ENCODE measurements at regions not wholly inside any gene's neighbourhood (a gene's known extent, or its start where the extent isn't known, plus 50 kb on each side); places are given as distances from the start of the nearest gene placed in this dataset.

GRCh38 chr5:69024241-69024651 lies 69.6 kb upstream of the SLC30A5 start:
- peak; percentile 52 for TF ChIP-seq CTCF (IDR thresholded peaks at IDR 0.05; ENCODE audit: insufficient read depth, low read depth, low read length, missing control alignments)
- DNase-seq (ENCODE audit: low read depth), result peak; percentile 58
- no peak overlapping the region for H3K4me3 ChIP-seq (ENCODE audit: low read depth, low read length)

- DNase-seq (ENCODE audit: low read depth), result no peak
- no peak overlapping the region for H3K4me3 ChIP-seq (ENCODE audit: low read depth, low read length)
- TF ChIP-seq CTCF (IDR thresholded peaks at IDR 0.05; ENCODE audit: insufficient read depth, low read depth, low read length, missing control alignments), result no peak
Measured at GRCh38 chr5:69029292-69029691, 64.5 kb upstream of the SLC30A5 start.

- H3K4me3 ChIP-seq (ENCODE audit: low read depth, low read length), result no peak overlapping the region
- TF ChIP-seq CTCF (IDR thresholded peaks at IDR 0.05; ENCODE audit: insufficient read depth, low read depth, low read length, missing control alignments), result no peak
- DNase-seq (ENCODE audit: low read depth), result no peak
Measured at GRCh38 chr5:69030358-69031062, 63.3 kb upstream of the SLC30A5 start.

- no peak for DNase-seq (ENCODE audit: low read depth)
- no peak overlapping the region for H3K4me3 ChIP-seq (ENCODE audit: low read depth, low read length)
- TF ChIP-seq CTCF (IDR thresholded peaks at IDR 0.05; ENCODE audit: insufficient read depth, low read depth, low read length, missing control alignments), result peak; percentile 6
Measured at GRCh38 chr5:69032009-69032408, 61.8 kb upstream of the SLC30A5 start.

- no peak for TF ChIP-seq CTCF (IDR thresholded peaks at IDR 0.05; ENCODE audit: insufficient read depth, low read depth, low read length, missing control alignments)
- no peak for DNase-seq (ENCODE audit: low read depth)
- no peak overlapping the region for H3K4me3 ChIP-seq (ENCODE audit: low read depth, low read length)
Measured at GRCh38 chr5:69033690-69034089, 60.1 kb upstream of the SLC30A5 start.

- DNase-seq (ENCODE audit: low read depth), result no peak
- no peak for TF ChIP-seq CTCF (IDR thresholded peaks at IDR 0.05; ENCODE audit: insufficient read depth, low read depth, low read length, missing control alignments)
Measured at GRCh38 chr5:69034898-69035297, 58.9 kb upstream of the SLC30A5 start.

GRCh38 chr5:69035665-69036064 lies 58.1 kb upstream of the SLC30A5 start:
- no peak for DNase-seq (ENCODE audit: low read depth)

More at GRCh38 chr5:69034898-69035297, 58.9 kb upstream of the SLC30A5 start:
- H3K4me3 ChIP-seq (ENCODE audit: low read depth, low read length), result no peak overlapping the region

More at GRCh38 chr5:69035665-69036064, 58.1 kb upstream of the SLC30A5 start:
- no peak for TF ChIP-seq CTCF (IDR thresholded peaks at IDR 0.05; ENCODE audit: insufficient read depth, low read depth, low read length, missing control alignments)
- H3K4me3 ChIP-seq (ENCODE audit: low read depth, low read length), result no peak overlapping the region
